ENCODE measurements at regions not wholly inside any gene's neighbourhood (a gene's known extent, or its start where the extent isn't known, plus 50 kb on each side); places are given as distances from the start of the nearest gene placed in this dataset.
"Not testable (repeated sequence)": the region's sequence is repeated elsewhere in the genome, so short reads cannot be mapped to it uniquely, and the experiment has no call there.

GRCh38 chr12:131573631-131574394 is 137.1 kb upstream of the SFSWAP start:
- intact Hi-C loops (cut with micrococcal nuclease): no loop called here
- Histone ChIP-seq H3K36me3 (ENCODE audit: control insufficient read depth in 2 of 3, insufficient read depth in 3 of 3, low read length in 3 of 3) (no peaks in the 10 kb centered on the region), H3K27ac (ENCODE audit: low read depth, low read length) (no peak overlapping the region), H3K9me3 (ENCODE audit: control insufficient read depth in 2 of 3, low read length in 3 of 3) (no peaks in the 10 kb centered on the region), H3K4me3 (ENCODE audit: low read length) (no peak overlapping the region), H3K4me1 (ENCODE audit: control insufficient read depth in 2 of 2, insufficient read depth in 2 of 2, low read length in 2 of 2) (no peaks in the 10 kb centered on the region), H3K27me3 (ENCODE audit: control insufficient read depth in 2 of 2, insufficient read depth in 2 of 2, low read length in 2 of 2) (no peaks in the 10 kb centered on the region)
- no peaks in the 10 kb centered on the region for H3K36me3 Mint-ChIP-seq
- CTCF ChIA-PET: no interaction called here
- H3K27me3 Mint-ChIP-seq: peaks cover 0 to 10% (median 4%) of the 10 kb centered on the region in 5 donors
- DNase-seq (no peak), ATAC-seq (no peak)
- no peak overlapping the region for H3K4me3 Mint-ChIP-seq
- H3K4me1 Mint-ChIP-seq: peaks cover 0 to 6% (median 0%) of the 10 kb centered on the region in 7 donors
- POLR2A ChIA-PET: no interaction called here
- peaks cover 0 to 6% (median 0%) of the 10 kb centered on the region in 11 donors for H3K9me3 Mint-ChIP-seq
- no peak overlapping the region for H3K27ac Mint-ChIP-seq

GRCh38 chr12:131574395-131574771 is 136.5 kb upstream of the SFSWAP start:
- Mint-ChIP-seq H3K4me3 (no peak overlapping the region), H3K27ac (no peak overlapping the region), H3K36me3 (no peaks in the 10 kb centered on the region), H3K27me3 (peaks cover 0 to 10% (median 4%) of the 10 kb centered on the region in 5 donors), H3K4me1 (peaks cover 0 to 2% (median 0%) of the 10 kb centered on the region in 7 donors), H3K9me3 (peaks cover 0 to 7% (median 0%) of the 10 kb centered on the region in 11 donors)
- POLR2A ChIA-PET: no interaction called here
- Histone ChIP-seq H3K4me1 (ENCODE audit: control insufficient read depth in 2 of 2, insufficient read depth in 2 of 2, low read length in 2 of 2) (no peaks in the 10 kb centered on the region), H3K4me3 (ENCODE audit: low read length) (no peak overlapping the region), H3K27ac (ENCODE audit: low read depth, low read length) (no peak overlapping the region), H3K9me3 (ENCODE audit: control insufficient read depth in 2 of 3, low read length in 3 of 3) (no peaks in the 10 kb centered on the region), H3K27me3 (ENCODE audit: control insufficient read depth in 2 of 2, insufficient read depth in 2 of 2, low read length in 2 of 2) (no peaks in the 10 kb centered on the region), H3K36me3 (ENCODE audit: control insufficient read depth in 2 of 3, insufficient read depth in 3 of 3, low read length in 3 of 3) (no peaks in the 10 kb centered on the region)
- no peak for DNase-seq
- intact Hi-C loops (cut with micrococcal nuclease): no loop called here
- CTCF ChIA-PET: no interaction called here
- ATAC-seq: no peak

GRCh38 chr12:131575371-131575770 is 135.5 kb upstream of the SFSWAP start:
- Mint-ChIP-seq H3K27ac (no peak overlapping the region), H3K4me3 (no peak overlapping the region), H3K27me3 (peaks cover 0 to 16% (median 4%) of the 10 kb centered on the region in 5 donors), H3K36me3 (no peaks in the 10 kb centered on the region), H3K4me1 (no peaks in the 10 kb centered on the region), H3K9me3 (peaks cover 0 to 12% (median 0%) of the 10 kb centered on the region in 11 donors)
- H3K27ac ChIP-seq (ENCODE audit: low read depth, low read length): no peak overlapping the region
- intact Hi-C loops (cut with micrococcal nuclease): no loop called here
- ATAC-seq (peak; percentile 16), DNase-seq (no peak)
- CTCF ChIA-PET: no interaction called here
- no peaks in the 10 kb centered on the region for H3K9me3 ChIP-seq (ENCODE audit: control insufficient read depth in 2 of 3, low read length in 3 of 3)
- H3K36me3 ChIP-seq (ENCODE audit: control insufficient read depth in 2 of 3, insufficient read depth in 3 of 3, low read length in 3 of 3): no peaks in the 10 kb centered on the region
- no peaks in the 10 kb centered on the region for H3K27me3 ChIP-seq (ENCODE audit: control insufficient read depth in 2 of 2, insufficient read depth in 2 of 2, low read length in 2 of 2)
- no peak overlapping the region for H3K4me3 ChIP-seq (ENCODE audit: low read length)
- no peaks in the 10 kb centered on the region for H3K4me1 ChIP-seq (ENCODE audit: control insufficient read depth in 2 of 2, insufficient read depth in 2 of 2, low read length in 2 of 2)
- POLR2A ChIA-PET: no interaction called here

DNA sequence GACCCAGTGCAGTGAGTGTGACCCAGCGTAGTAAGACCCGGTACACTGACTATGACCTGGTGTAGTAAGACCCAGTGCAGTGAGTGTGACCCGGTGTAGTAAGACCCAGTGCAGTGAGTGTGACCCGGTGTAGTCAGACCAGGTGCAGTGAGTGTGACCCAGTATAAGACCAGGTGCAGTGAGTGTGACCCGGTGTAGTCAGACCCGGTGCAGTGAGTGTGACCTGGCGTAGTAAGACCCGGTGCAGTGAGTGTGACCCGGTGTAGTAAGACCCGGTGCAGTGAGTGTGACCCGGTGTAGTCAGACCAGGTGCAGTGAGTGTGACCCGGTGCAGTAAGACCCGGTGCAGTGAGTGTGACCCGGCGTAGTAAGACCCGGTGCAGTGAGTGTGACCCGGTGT is 134.2 kb upstream of the SFSWAP start:
- H3K4me3 Mint-ChIP-seq; intact Hi-C loops (cut with micrococcal nuclease); H3K27ac ChIP-seq (ENCODE audit: low read depth, low read length); H3K4me1 Mint-ChIP-seq; H3K36me3 ChIP-seq (ENCODE audit: control insufficient read depth in 2 of 3, insufficient read depth in 3 of 3, low read length in 3 of 3); H3K27me3 ChIP-seq (ENCODE audit: control insufficient read depth in 2 of 2, insufficient read depth in 2 of 2, low read length in 2 of 2); ATAC-seq; H3K4me1 ChIP-seq (ENCODE audit: control insufficient read depth in 2 of 2, insufficient read depth in 2 of 2, low read length in 2 of 2); POLR2A ChIA-PET; H3K36me3 Mint-ChIP-seq; H3K9me3 ChIP-seq (ENCODE audit: control insufficient read depth in 2 of 3, low read length in 3 of 3); CTCF ChIA-PET; H3K4me3 ChIP-seq (ENCODE audit: low read length); DNase-seq: not testable (repeated sequence)
- Mint-ChIP-seq H3K27me3 (peaks cover 0 to 15% (median 4%) of the 10 kb centered on the region in 5 donors), H3K9me3 (peaks cover 0 to 14% (median 0%) of the 10 kb centered on the region in 11 donors), H3K27ac (peak overlapping the region in 1 of 9 donors; percentile 2)

GRCh38 chr12:131577766-131578165 is 133.1 kb upstream of the SFSWAP start:
- H3K4me3 Mint-ChIP-seq: no peak overlapping the region
- H3K27me3 Mint-ChIP-seq: peaks cover 0 to 14% (median 4%) of the 10 kb centered on the region in 5 donors

GRCh38 chr12:131578828-131579470 is 131.9 kb upstream of the SFSWAP start:
- H3K27ac Mint-ChIP-seq: peak overlapping the region in 1 of 9 donors; percentile 36
- intact Hi-C loops (cut with micrococcal nuclease): no loop called here
- ATAC-seq (no peak), DNase-seq (no peak)
- H3K36me3 ChIP-seq (ENCODE audit: control insufficient read depth in 2 of 3, insufficient read depth in 3 of 3, low read length in 3 of 3): no peaks in the 10 kb centered on the region
- H3K4me3 ChIP-seq (ENCODE audit: low read length): no peak overlapping the region
- ChIA-PET POLR2A (no interaction called here), CTCF (no interaction called here)
- H3K4me3 Mint-ChIP-seq: no peak overlapping the region
- H3K4me1 ChIP-seq (ENCODE audit: control insufficient read depth in 2 of 2, insufficient read depth in 2 of 2, low read length in 2 of 2): no peaks in the 10 kb centered on the region
- H3K27me3 ChIP-seq (ENCODE audit: control insufficient read depth in 2 of 2, insufficient read depth in 2 of 2, low read length in 2 of 2): no peaks in the 10 kb centered on the region
- no peaks in the 10 kb centered on the region for H3K36me3 Mint-ChIP-seq
- H3K9me3 ChIP-seq (ENCODE audit: control insufficient read depth in 2 of 3, low read length in 3 of 3): no peaks in the 10 kb centered on the region
- peaks cover 0 to 7% (median 0%) of the 10 kb centered on the region in 7 donors for H3K4me1 Mint-ChIP-seq
- H3K27me3 Mint-ChIP-seq: peaks cover 0 to 23% (median 8%) of the 10 kb centered on the region in 5 donors
- H3K9me3 Mint-ChIP-seq: peaks cover 0 to 14% (median 0%) of the 10 kb centered on the region in 11 donors
- H3K27ac ChIP-seq (ENCODE audit: low read depth, low read length): no peak overlapping the region

More at GRCh38 chr12:131577766-131578165, 133.1 kb upstream of the SFSWAP start:
- H3K27ac ChIP-seq (ENCODE audit: low read depth, low read length): no peak overlapping the region
- intact Hi-C loops (cut with micrococcal nuclease): no loop called here
- H3K36me3 ChIP-seq (ENCODE audit: control insufficient read depth in 2 of 3, insufficient read depth in 3 of 3, low read length in 3 of 3): no peaks in the 10 kb centered on the region
- DNase-seq (no peak), ATAC-seq (no peak)
- no peak overlapping the region for H3K4me3 ChIP-seq (ENCODE audit: low read length)
- H3K4me1 Mint-ChIP-seq: peaks cover 0 to 1% (median 0%) of the 10 kb centered on the region in 7 donors
- H3K4me1 ChIP-seq (ENCODE audit: control insufficient read depth in 2 of 2, insufficient read depth in 2 of 2, low read length in 2 of 2): no peaks in the 10 kb centered on the region
- H3K36me3 Mint-ChIP-seq: no peaks in the 10 kb centered on the region
- POLR2A ChIA-PET: no interaction called here
- H3K9me3 ChIP-seq (ENCODE audit: control insufficient read depth in 2 of 3, low read length in 3 of 3): no peaks in the 10 kb centered on the region
- CTCF ChIA-PET: no interaction called here
- no peak overlapping the region for H3K27ac Mint-ChIP-seq
- H3K9me3 Mint-ChIP-seq: peaks cover 0 to 14% (median 0%) of the 10 kb centered on the region in 11 donors
- H3K27me3 ChIP-seq (ENCODE audit: control insufficient read depth in 2 of 2, insufficient read depth in 2 of 2, low read length in 2 of 2): no peaks in the 10 kb centered on the region

All from naive thymus-derived CD4-positive, alpha-beta T cell (primary cell).